ENCODE measurements at regions not wholly inside any gene's neighbourhood (a gene's known extent, or its start where the extent isn't known, plus 50 kb on each side); places are given as distances from the start of the nearest gene placed in this dataset.

- DNase-seq (ENCODE audit: low read depth), result no peak
Measured at GRCh38 chr2:175463169-175463568, 281.7 kb upstream of the ATP5MC3 start.

- no peak for DNase-seq (ENCODE audit: low read depth)
Measured at GRCh38 chr2:175462246-175462645, 280.7 kb upstream of the ATP5MC3 start.

- DNase-seq (ENCODE audit: low read depth), result no peak
Measured at GRCh38 chr2:175461839-175462238, 280.3 kb upstream of the ATP5MC3 start.

GRCh38 chr2:175457895-175458448 is 276.5 kb upstream of the ATP5MC3 start:
- DNase-seq (ENCODE audit: low read depth), result no peak

GRCh38 chr2:175454953-175455389 is 273.5 kb upstream of the ATP5MC3 start:
- no peak for DNase-seq (ENCODE audit: low read depth)

- DNase-seq (ENCODE audit: low read depth), result no peak
Measured at GRCh38 chr2:175450029-175450760, 268.7 kb upstream of the ATP5MC3 start.

- DNase-seq (ENCODE audit: low read depth), result no peak
Measured at GRCh38 chr2:175449616-175450015, 268.1 kb upstream of the ATP5MC3 start.

GRCh38 chr2:175446201-175446600 is 264.7 kb upstream of the ATP5MC3 start:
- DNase-seq (ENCODE audit: low read depth), result no peak

GRCh38 chr2:175445281-175445680 is 263.8 kb upstream of the ATP5MC3 start:
- no peak for DNase-seq (ENCODE audit: low read depth)

GRCh38 chr2:175442441-175442840 is 260.9 kb upstream of the ATP5MC3 start:
- no peak for DNase-seq (ENCODE audit: low read depth)

- no peak for DNase-seq (ENCODE audit: low read depth)
Measured at GRCh38 chr2:175441181-175441761, 259.8 kb upstream of the ATP5MC3 start.

GRCh38 chr2:175439416-175439815 is 257.9 kb upstream of the ATP5MC3 start:
- DNase-seq (ENCODE audit: low read depth), result no peak

- DNase-seq (ENCODE audit: low read depth), result no peak
Measured at GRCh38 chr2:175437167-175437566, 255.7 kb upstream of the ATP5MC3 start.

GRCh38 chr2:175436076-175436475 is 254.6 kb upstream of the ATP5MC3 start:
- DNase-seq (ENCODE audit: low read depth), result no peak

GRCh38 chr2:175435012-175435411 is 253.5 kb upstream of the ATP5MC3 start:
- DNase-seq (ENCODE audit: low read depth), result no peak

- DNase-seq (ENCODE audit: low read depth), result no peak
Measured at GRCh38 chr2:175432793-175433192, 251.3 kb upstream of the ATP5MC3 start.

GRCh38 chr2:175432021-175432420 is 250.5 kb upstream of the ATP5MC3 start:
- DNase-seq (ENCODE audit: low read depth), result no peak

GRCh38 chr2:175431101-175431946 is 249.8 kb upstream of the ATP5MC3 start:
- DNase-seq (ENCODE audit: low read depth), result no peak

GRCh38 chr2:175430236-175430635 is 248.7 kb upstream of the ATP5MC3 start:
- DNase-seq (ENCODE audit: low read depth), result no peak

GRCh38 chr2:175418224-175418835 is 236.8 kb upstream of the ATP5MC3 start:
- DNase-seq (ENCODE audit: low read depth), result no peak

GRCh38 chr2:175414882-175415487 is 233.5 kb upstream of the ATP5MC3 start:
- DNase-seq (ENCODE audit: low read depth), result peak; percentile 52
